ENCODE measurements at regions not wholly inside any gene's neighbourhood (a gene's known extent, or its start where the extent isn't known, plus 50 kb on each side); places are given as distances from the start of the nearest gene placed in this dataset.
"Not testable (repeated sequence)": the region's sequence is repeated elsewhere in the genome, so short reads cannot be mapped to it uniquely, and the experiment has no call there.

GRCh38 chr16:55056585-55057401, 126.1 kb downstream of the IRX5 start:
- intact Hi-C loops (cut with DNase I), result no loop called here

GRCh38 chr16:55057866-55058265, 127.2 kb downstream of the IRX5 start:
- DNase-seq (ENCODE audit: low spot score), result peak; percentile 53
- intact Hi-C loops (cut with DNase I), result no loop called here

More at GRCh38 chr16:55056585-55057401, 126.1 kb downstream of the IRX5 start:
- peak; percentile 50 for DNase-seq (ENCODE audit: low spot score)

GRCh38 chr16:55058576-55058975, 127.9 kb downstream of the IRX5 start:
- peak; percentile 49 for DNase-seq (ENCODE audit: low spot score)
- intact Hi-C loops (cut with DNase I), result no loop called here

- no peak for DNase-seq (ENCODE audit: low spot score)
- intact Hi-C loops (cut with DNase I), result no loop called here
These were observed 128.5 kb downstream of the IRX5 start for GRCh38 chr16:55059146-55059545.

- DNase-seq (ENCODE audit: low spot score), result peak; percentile 56
- intact Hi-C loops (cut with DNase I), result no loop called here
These were observed 130.5 kb downstream of the IRX5 start for GRCh38 chr16:55061126-55061525.

GRCh38 chr16:55062442-55062841, 131.8 kb downstream of the IRX5 start:
- intact Hi-C loops (cut with DNase I), result no loop called here
- no peak for DNase-seq (ENCODE audit: low spot score)

GRCh38 chr16:55072976-55073375, 142.3 kb downstream of the IRX5 start:
- intact Hi-C loops (cut with DNase I), result no loop called here
- DNase-seq (ENCODE audit: low spot score), result no peak

- DNase-seq (ENCODE audit: low spot score), result no peak
- intact Hi-C loops (cut with DNase I), result no loop called here
These were observed 143.2 kb downstream of the IRX5 start for GRCh38 chr16:55073830-55074229.

- intact Hi-C loops (cut with DNase I); DNase-seq (ENCODE audit: low spot score): not testable (repeated sequence)
These were observed 144.5 kb downstream of the IRX5 start for GRCh38 chr16:55075208-55075607.

GRCh38 chr16:55076053-55076452, 145.4 kb downstream of the IRX5 start:
- DNase-seq (ENCODE audit: low spot score), result no peak
- intact Hi-C loops (cut with DNase I), result no loop called here

- no peak for DNase-seq (ENCODE audit: low spot score)
- intact Hi-C loops (cut with DNase I), result no loop called here
These were observed 146.6 kb downstream of the IRX5 start for GRCh38 chr16:55077266-55077665.

GRCh38 chr16:55078153-55078552, 147.5 kb downstream of the IRX5 start:
- DNase-seq (ENCODE audit: low spot score), result no peak
- intact Hi-C loops (cut with DNase I), result no loop called here

GRCh38 chr16:55078699-55079410, 148.2 kb downstream of the IRX5 start:
- intact Hi-C loops (cut with DNase I), result no loop called here

GRCh38 chr16:55081622-55082590, 151.2 kb downstream of the IRX5 start:
- intact Hi-C loops (cut with DNase I), result no loop called here
- no peak for DNase-seq (ENCODE audit: low spot score)

More at GRCh38 chr16:55078699-55079410, 148.2 kb downstream of the IRX5 start:
- no peak for DNase-seq (ENCODE audit: low spot score)

- no peak for DNase-seq (ENCODE audit: low spot score)
- intact Hi-C loops (cut with DNase I), result no loop called here
These were observed 151.9 kb downstream of the IRX5 start for GRCh38 chr16:55082591-55082976.

GRCh38 chr16:55083052-55083451, 152.4 kb downstream of the IRX5 start:
- intact Hi-C loops (cut with DNase I), result no loop called here
- no peak for DNase-seq (ENCODE audit: low spot score)

- intact Hi-C loops (cut with DNase I), result no loop called here
- DNase-seq (ENCODE audit: low spot score), result no peak
These were observed 157.4 kb downstream of the IRX5 start for GRCh38 chr16:55088098-55088497.

GRCh38 chr16:55089600-55089999, 158.9 kb downstream of the IRX5 start:
- intact Hi-C loops (cut with DNase I), result no loop called here
- DNase-seq (ENCODE audit: low spot score), result no peak

GRCh38 chr16:55091213-55091870, 160.7 kb downstream of the IRX5 start:
- DNase-seq (ENCODE audit: low spot score), result no peak
- intact Hi-C loops (cut with DNase I), result no loop called here
